Astrocyte (in vitro differentiated cells and primary cell): ENCODE measurements at regions not wholly inside any gene's neighbourhood (a gene's known extent, or its start where the extent isn't known, plus 50 kb on each side); places are given as distances from the start of the nearest gene placed in this dataset.
"Not testable (repeated sequence)": the region's sequence is repeated elsewhere in the genome, so short reads cannot be mapped to it uniquely, and the experiment has no call there.

Experiments
- DNase-seq: peaks from one replicate; pipeline ENCODE4 v3.0.0-alpha.2; 2010; ENCODE audit warnings: low read depth
- FAIRE-seq: peaks from 2 replicates; lab custom pipeline; 2011; peaks lifted over from hg19 to GRCh38; lab: Jason Lieb, UNC
- H2AFZ ChIP-seq: 2 replicates; pipeline ENCODE4 v1.6.0; 2012; ENCODE audit warnings: low read depth, low read length, inconsistent platforms
- H3K27ac ChIP-seq: 2 replicates; pipeline ENCODE4 v1.5.1; 2011; ENCODE audit warnings: low read depth, low read length, inconsistent platforms
- H3K27me3 ChIP-seq: 2 replicates; pipeline ENCODE4 v1.6.0; 2011; ENCODE audit warnings: low read length, inconsistent platforms; ENCODE audit not compliant: insufficient read depth
- H3K36me3 ChIP-seq: 2 replicates; pipeline ENCODE4 v1.5.1; 2011; ENCODE audit warnings: low read length, inconsistent platforms; ENCODE audit not compliant: insufficient read depth
- H3K4me1 ChIP-seq: 2 replicates; pipeline ENCODE4 v1.5.1; 2011; ENCODE audit warnings: low read length, inconsistent platforms; ENCODE audit not compliant: insufficient read depth
- H3K4me2 ChIP-seq: 2 replicates; pipeline ENCODE4 v1.6.0; 2012; ENCODE audit warnings: low read length, inconsistent platforms
- H3K4me3 ChIP-seq: 2 replicates; pipeline ENCODE4 v1.5.1; 2011; ENCODE audit warnings: low read depth, mild to moderate bottlenecking, low read length, inconsistent platforms; ENCODE audit not compliant: insufficient read depth
- H3K79me2 ChIP-seq: 2 replicates; pipeline ENCODE4 v1.6.0; 2012; ENCODE audit warnings: mild to moderate bottlenecking, low read length, inconsistent platforms; ENCODE audit not compliant: insufficient read depth
- H3K9ac ChIP-seq: 2 replicates; pipeline ENCODE4 v1.6.0; 2012; ENCODE audit warnings: mild to moderate bottlenecking, low read length, inconsistent platforms
- H3K9me3 ChIP-seq: 2 replicates; pipeline ENCODE4 v1.5.1; 2012; ENCODE audit warnings: low read depth, mild to moderate bottlenecking, low read length, inconsistent platforms; ENCODE audit not compliant: insufficient read depth
- H4K20me1 ChIP-seq: 2 replicates; pipeline ENCODE4 v1.6.0; 2012; ENCODE audit warnings: low read length, inconsistent platforms; ENCODE audit not compliant: insufficient read depth
- H3K27ac Mint-ChIP-seq: one replicate; pipeline ENCODE4 v1.8.0; 2021; ENCODE audit warnings: mild to moderate bottlenecking, mixed read lengths; ENCODE audit not compliant: unreplicated experiment
- H3K27me3 Mint-ChIP-seq: one replicate; pipeline ENCODE4 v1.8.0; 2021; ENCODE audit warnings: low read depth, mixed read lengths; ENCODE audit not compliant: unreplicated experiment
- H3K36me3 Mint-ChIP-seq: one replicate; pipeline ENCODE4 v1.8.0; 2021; ENCODE audit warnings: low read depth, mixed read lengths; ENCODE audit not compliant: unreplicated experiment
- H3K4me1 Mint-ChIP-seq: one replicate; pipeline ENCODE4 v1.8.0; 2021; ENCODE audit warnings: low read depth, mixed read lengths; ENCODE audit not compliant: unreplicated experiment
- H3K4me3 Mint-ChIP-seq: one replicate; pipeline ENCODE4 v1.8.0; 2021; ENCODE audit warnings: mild to moderate bottlenecking, moderate library complexity, mixed read lengths; ENCODE audit not compliant: unreplicated experiment
- H3K9me3 Mint-ChIP-seq: one replicate; pipeline ENCODE4 v1.8.0; 2021; ENCODE audit warnings: mild to moderate bottlenecking, mixed read lengths; ENCODE audit not compliant: unreplicated experiment

DNA sequence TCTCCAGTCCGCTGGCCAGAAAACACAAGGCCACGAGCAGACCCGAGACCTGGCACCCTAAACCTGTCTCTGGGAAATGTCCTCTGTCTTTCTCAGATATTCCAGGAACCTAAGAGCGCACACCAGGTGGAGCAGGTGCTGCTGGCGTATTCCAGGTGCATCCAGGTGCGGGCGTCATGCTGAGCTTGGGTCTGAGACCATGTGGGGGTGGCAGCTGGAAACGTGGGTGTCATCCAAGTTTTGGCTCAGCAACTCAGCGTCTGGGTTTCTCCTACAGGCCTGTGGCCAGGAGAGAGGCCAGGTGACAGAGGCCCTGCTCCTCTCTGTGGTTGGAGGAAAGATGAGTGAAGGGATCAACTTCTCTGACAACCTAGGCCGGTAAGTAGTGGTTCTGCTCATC lies 103.3 kb upstream of the PZP start:
- not testable (repeated sequence) for H3K9ac ChIP-seq, H3K4me1 Mint-ChIP-seq, H3K27ac Mint-ChIP-seq, H3K36me3 ChIP-seq, H3K27me3 ChIP-seq, H4K20me1 ChIP-seq, DNase-seq, H3K4me3 Mint-ChIP-seq, H3K9me3 ChIP-seq, H3K4me1 ChIP-seq, H3K9me3 Mint-ChIP-seq, H3K4me3 ChIP-seq, H3K27ac ChIP-seq, H3K27me3 Mint-ChIP-seq, H2AFZ ChIP-seq, FAIRE-seq, H3K79me2 ChIP-seq, H3K4me2 ChIP-seq, H3K36me3 Mint-ChIP-seq

DNA sequence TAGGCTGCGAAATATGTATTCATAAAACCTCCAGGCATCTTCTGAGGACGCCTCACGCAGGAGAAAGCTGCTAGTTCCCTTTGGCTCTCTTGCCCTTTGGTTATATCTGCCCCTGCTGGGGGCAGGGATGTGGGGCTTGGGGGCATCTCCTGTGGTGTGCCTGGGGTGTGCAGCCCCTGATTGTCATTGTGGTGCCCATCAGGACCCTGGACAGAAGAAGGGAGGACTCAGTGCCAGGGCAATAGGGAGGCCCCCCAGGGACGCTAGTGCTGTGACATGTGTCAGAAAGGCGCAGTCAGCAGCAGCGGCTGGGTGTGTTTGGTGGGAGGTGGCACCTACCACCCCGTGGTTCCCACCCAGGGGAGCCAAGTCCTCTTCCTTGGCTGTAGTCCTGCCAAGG lies 102.5 kb upstream of the PZP start:
- not testable (repeated sequence) for H3K4me1 ChIP-seq, H3K36me3 Mint-ChIP-seq, H3K27ac Mint-ChIP-seq, H3K27me3 ChIP-seq, H3K4me3 ChIP-seq, H3K4me3 Mint-ChIP-seq, H3K4me2 ChIP-seq, H4K20me1 ChIP-seq, H3K9me3 ChIP-seq, H3K4me1 Mint-ChIP-seq, H3K27me3 Mint-ChIP-seq, H3K79me2 ChIP-seq, H3K9ac ChIP-seq, H3K27ac ChIP-seq, FAIRE-seq, H3K36me3 ChIP-seq, H2AFZ ChIP-seq, DNase-seq, H3K9me3 Mint-ChIP-seq

DNA sequence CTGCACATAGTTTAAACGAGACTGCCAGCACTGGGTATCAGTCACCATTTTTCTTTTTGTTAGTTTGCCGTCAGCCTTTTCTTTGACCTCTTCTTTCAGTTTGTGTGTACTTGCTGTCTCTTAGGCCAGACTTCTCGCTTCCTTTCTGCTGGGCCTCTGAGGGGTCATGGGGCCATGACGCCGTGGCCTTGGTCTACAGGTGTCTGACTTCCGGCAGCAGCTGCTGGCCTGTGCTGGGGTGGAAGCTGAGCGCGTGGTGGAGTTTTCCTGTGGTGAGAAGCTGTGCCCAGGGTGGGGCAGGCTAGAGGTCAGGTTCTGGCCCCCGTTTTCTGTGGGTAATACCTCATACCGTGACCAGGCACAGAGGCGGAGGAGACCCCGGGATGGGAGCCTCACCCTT lies 101.6 kb upstream of the PZP start:
- not testable (repeated sequence) for H3K4me1 Mint-ChIP-seq, H2AFZ ChIP-seq, H3K27me3 ChIP-seq, H3K4me2 ChIP-seq, H3K4me3 ChIP-seq, FAIRE-seq, H3K9me3 Mint-ChIP-seq, H4K20me1 ChIP-seq, H3K79me2 ChIP-seq, H3K4me1 ChIP-seq, H3K27ac Mint-ChIP-seq, H3K4me3 Mint-ChIP-seq, H3K36me3 ChIP-seq, DNase-seq, H3K36me3 Mint-ChIP-seq, H3K27ac ChIP-seq, H3K27me3 Mint-ChIP-seq, H3K9me3 ChIP-seq, H3K9ac ChIP-seq

DNA sequence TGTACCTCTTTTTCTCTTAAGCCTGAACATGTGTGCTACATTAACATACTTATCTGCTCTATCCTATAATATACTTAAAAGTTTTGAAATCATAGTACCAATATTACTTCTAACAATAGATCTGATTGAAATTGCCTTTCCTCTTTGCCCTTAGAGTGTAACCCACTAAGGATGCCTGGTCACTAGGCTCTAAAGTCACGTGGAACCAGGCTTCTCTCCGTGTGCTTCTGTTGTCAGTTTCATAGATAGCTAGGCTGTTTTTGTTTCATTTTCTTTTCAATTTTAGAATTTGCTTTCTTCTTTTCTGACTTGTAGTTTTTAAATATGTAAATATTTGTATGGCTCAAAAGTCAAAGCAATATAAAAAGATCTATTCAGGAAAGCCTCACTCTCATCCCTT lies 100.5 kb upstream of the PZP start:
- not testable (repeated sequence) for H3K27ac ChIP-seq, H3K4me3 Mint-ChIP-seq, H3K4me1 Mint-ChIP-seq, H3K79me2 ChIP-seq, H3K27me3 ChIP-seq, H3K36me3 Mint-ChIP-seq, H3K9me3 ChIP-seq, H3K9me3 Mint-ChIP-seq, H3K27me3 Mint-ChIP-seq, H3K4me2 ChIP-seq, H4K20me1 ChIP-seq, H3K9ac ChIP-seq, H3K27ac Mint-ChIP-seq, H3K4me3 ChIP-seq, FAIRE-seq, H3K4me1 ChIP-seq, DNase-seq, H3K36me3 ChIP-seq, H2AFZ ChIP-seq

DNA sequence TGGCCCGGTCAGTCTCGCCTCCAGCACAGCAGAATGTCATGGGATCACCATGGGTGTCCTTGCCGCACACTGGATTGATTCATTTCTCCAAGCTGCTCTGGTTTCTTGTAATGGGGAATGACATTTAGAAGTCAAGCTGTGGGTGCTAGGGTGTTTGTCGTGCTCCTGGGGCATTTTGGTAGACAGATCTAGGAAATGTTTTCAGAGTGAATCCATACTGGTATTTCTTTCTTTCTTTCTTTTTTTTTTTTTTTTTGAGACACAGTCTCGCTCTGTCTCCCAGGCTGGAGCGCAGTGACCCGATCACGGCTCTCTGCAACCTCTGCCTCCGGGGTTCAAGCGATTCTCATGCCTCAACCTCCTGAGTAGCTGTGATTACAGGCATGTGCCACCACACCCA lies 100.0 kb upstream of the PZP start:
- H2AFZ ChIP-seq, H3K9me3 Mint-ChIP-seq, H3K4me2 ChIP-seq, DNase-seq, H3K9me3 ChIP-seq, H3K79me2 ChIP-seq, H3K9ac ChIP-seq, FAIRE-seq, H3K27ac ChIP-seq, H3K4me1 Mint-ChIP-seq, H4K20me1 ChIP-seq, H3K4me1 ChIP-seq, H3K36me3 Mint-ChIP-seq, H3K27ac Mint-ChIP-seq, H3K27me3 ChIP-seq, H3K27me3 Mint-ChIP-seq, H3K4me3 ChIP-seq, H3K4me3 Mint-ChIP-seq, H3K36me3 ChIP-seq: not testable (repeated sequence)

DNA sequence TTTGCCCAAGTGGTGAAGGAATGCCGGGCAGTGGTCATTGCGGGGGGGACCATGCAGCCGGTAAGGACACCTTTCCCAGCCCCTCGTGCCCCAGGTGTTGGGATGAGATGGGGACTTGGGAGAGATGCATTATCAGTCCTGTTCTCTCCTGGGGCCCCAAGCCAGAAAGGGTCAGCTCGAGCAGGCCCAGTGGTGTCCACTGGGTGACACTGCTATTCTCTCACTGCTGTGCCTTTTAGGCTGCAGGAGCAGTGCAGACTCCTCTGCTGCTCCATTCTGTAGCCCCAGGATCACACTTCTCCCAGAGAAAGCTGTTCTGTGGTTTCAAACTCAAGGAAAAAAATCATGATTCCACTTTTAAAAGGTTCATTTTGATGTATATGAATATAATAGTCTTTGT lies 99.1 kb upstream of the PZP start:
- H3K79me2 ChIP-seq, FAIRE-seq, DNase-seq, H3K4me3 Mint-ChIP-seq, H3K36me3 Mint-ChIP-seq, H3K27me3 ChIP-seq, H3K27me3 Mint-ChIP-seq, H3K4me2 ChIP-seq, H4K20me1 ChIP-seq, H3K4me1 ChIP-seq, H3K9ac ChIP-seq, H3K9me3 ChIP-seq, H3K36me3 ChIP-seq, H2AFZ ChIP-seq, H3K27ac ChIP-seq, H3K4me3 ChIP-seq, H3K4me1 Mint-ChIP-seq, H3K9me3 Mint-ChIP-seq, H3K27ac Mint-ChIP-seq: not testable (repeated sequence)
